SK-N-MC (cell line): ENCODE measurements at regions not wholly inside any gene's neighbourhood (a gene's known extent, or its start where the extent isn't known, plus 50 kb on each side); places are given as distances from the start of the nearest gene placed in this dataset.

Experiments used
- EZH2 ChIP-seq: fragments of 200-600 bp; sonication (generic); IDR thresholded peaks from one replicate; pipeline ENCODE4 v1.6.1; 2017; ENCODE audit warnings: antibody characterized with exemption
- POLR2AphosphoS5 ChIP-seq: IDR thresholded peaks from 2 replicates; pipeline ENCODE4 v1.6.1; 2012; ENCODE audit warnings: mild to moderate bottlenecking, low read depth, low read length, borderline replicate concordance

GRCh38 chr9:18118268-18118667, 355.7 kb upstream of the ADAMTSL1 start:
- TF ChIP-seq EZH2, result no peak
- TF ChIP-seq POLR2AphosphoS5, result no peak
